ENCODE measurements at regions not wholly inside any gene's neighbourhood (a gene's known extent, or its start where the extent isn't known, plus 50 kb on each side); places are given as distances from the start of the nearest gene placed in this dataset.

DNA sequence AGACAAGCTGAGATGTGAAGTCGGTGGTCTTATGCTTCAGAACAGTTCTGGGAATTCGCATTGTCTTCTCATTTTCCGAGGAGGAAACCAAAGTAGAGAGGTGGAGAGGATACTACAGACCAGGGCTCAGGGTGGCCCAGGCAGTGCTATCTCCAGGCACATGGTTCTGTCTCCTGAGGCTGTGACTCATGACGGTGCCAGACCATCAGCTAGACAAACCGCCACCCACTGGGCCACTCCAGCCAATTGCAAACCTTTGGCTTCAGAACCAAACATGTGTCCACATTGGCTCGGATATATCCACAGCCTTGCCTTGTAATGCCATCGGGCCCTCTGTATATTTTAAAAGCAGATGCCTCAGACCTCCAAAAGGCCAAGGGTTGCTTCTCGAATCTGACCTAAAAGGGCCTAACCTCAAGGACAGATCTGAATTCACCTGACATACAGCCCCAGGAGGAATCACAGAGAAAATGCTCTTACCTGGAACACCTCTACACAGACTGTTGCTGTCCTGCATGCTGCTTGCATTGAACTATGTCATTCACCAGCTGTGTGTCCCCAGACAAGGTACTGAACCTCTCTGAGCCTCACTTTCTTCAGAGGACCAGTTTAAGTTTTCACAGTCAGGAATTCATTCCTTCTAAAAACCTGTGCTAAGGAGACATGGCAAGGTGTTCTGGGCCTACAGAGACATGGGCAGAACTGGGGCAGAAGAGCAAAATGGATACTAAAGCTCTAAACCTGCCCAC, 224.9 kb upstream of the JUN start:
- DNase-seq (ENCODE audit: low read depth), result no peak
- H3K4me3 ChIP-seq (ENCODE audit: low read depth, low read length), result no peak overlapping the region
- TF ChIP-seq CTCF (IDR thresholded peaks at IDR 0.05; ENCODE audit: low read depth, low read length) (no peak), MYC (IDR thresholded peaks at IDR 0.05; ENCODE audit: low read depth, low read length) (no peak), POLR2A (IDR thresholded peaks at IDR 0.05; ENCODE audit: extremely low read depth, insufficient read length) (no peak)
- TF ChIP-seq, protein P1, sequence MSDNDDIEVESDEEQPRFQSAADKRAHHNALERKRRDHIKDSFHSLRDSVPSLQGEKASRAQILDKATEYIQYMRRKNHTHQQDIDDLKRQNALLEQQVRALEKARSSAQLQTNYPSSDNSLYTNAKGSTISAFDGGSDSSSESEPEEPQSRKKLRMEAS (IDR thresholded peaks at IDR 0.05; ENCODE audit: low read depth, low read length), result no peak

- no peak for DNase-seq (ENCODE audit: low read depth)
- H3K4me3 ChIP-seq (ENCODE audit: low read depth, low read length), result no peak overlapping the region
- no peak for TF ChIP-seq CTCF (IDR thresholded peaks at IDR 0.05; ENCODE audit: low read depth, low read length)
- TF ChIP-seq MYC (IDR thresholded peaks at IDR 0.05; ENCODE audit: low read depth, low read length), result no peak
- no peak for TF ChIP-seq POLR2A (IDR thresholded peaks at IDR 0.05; ENCODE audit: extremely low read depth, insufficient read length)
- TF ChIP-seq, protein P1 (IDR thresholded peaks at IDR 0.05; ENCODE audit: low read depth, low read length), result no peak
Measured at GRCh38 chr1:59011663-59012062, 227.8 kb upstream of the JUN start.

DNA sequence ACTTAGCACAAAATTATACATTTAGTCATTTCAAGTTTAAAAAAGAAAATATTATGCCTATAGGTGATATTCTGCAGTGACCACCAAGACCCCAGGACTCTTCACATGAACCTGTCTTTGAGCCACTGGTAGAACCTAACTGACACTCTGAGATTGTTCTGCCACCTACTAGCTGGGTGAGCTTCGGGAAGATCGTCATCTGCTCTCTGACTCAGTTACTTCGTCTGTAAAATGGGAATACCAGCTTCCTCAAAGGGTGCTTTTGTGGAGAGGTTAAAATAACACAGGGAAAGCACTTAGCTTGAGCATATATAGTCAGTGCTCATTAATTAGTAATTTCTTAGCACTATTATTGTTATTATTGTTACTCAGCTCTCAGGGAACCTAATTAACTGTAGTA, 228.5 kb upstream of the JUN start:
- no peak overlapping the region for H3K4me3 ChIP-seq (ENCODE audit: low read depth, low read length)
- no peak for DNase-seq (ENCODE audit: low read depth)
- TF ChIP-seq, protein P1 (IDR thresholded peaks at IDR 0.05; ENCODE audit: low read depth, low read length), result no peak
- TF ChIP-seq POLR2A (IDR thresholded peaks at IDR 0.05; ENCODE audit: extremely low read depth, insufficient read length), result no peak
- TF ChIP-seq CTCF (IDR thresholded peaks at IDR 0.05; ENCODE audit: low read depth, low read length), result no peak
- TF ChIP-seq MYC (IDR thresholded peaks at IDR 0.05; ENCODE audit: low read depth, low read length), result no peak

- no peak overlapping the region for H3K4me3 ChIP-seq (ENCODE audit: low read depth, low read length)
- DNase-seq (ENCODE audit: low read depth), result no peak
Measured at GRCh38 chr1:59013276-59013927, 229.6 kb upstream of the JUN start.

GRCh38 chr1:59013928-59014279, 230.1 kb upstream of the JUN start:
- TF ChIP-seq, protein P1 (IDR thresholded peaks at IDR 0.05; ENCODE audit: low read depth, low read length), result no peak
- TF ChIP-seq MYC (IDR thresholded peaks at IDR 0.05; ENCODE audit: low read depth, low read length), result no peak
- TF ChIP-seq POLR2A (IDR thresholded peaks at IDR 0.05; ENCODE audit: extremely low read depth, insufficient read length), result no peak
- TF ChIP-seq CTCF (IDR thresholded peaks at IDR 0.05; ENCODE audit: low read depth, low read length), result no peak
- no peak overlapping the region for H3K4me3 ChIP-seq (ENCODE audit: low read depth, low read length)
- DNase-seq (ENCODE audit: low read depth), result no peak

More at GRCh38 chr1:59013276-59013927, 229.6 kb upstream of the JUN start:
- TF ChIP-seq CTCF (IDR thresholded peaks at IDR 0.05; ENCODE audit: low read depth, low read length), result no peak
- TF ChIP-seq MYC (IDR thresholded peaks at IDR 0.05; ENCODE audit: low read depth, low read length), result no peak
- TF ChIP-seq, protein P1 (IDR thresholded peaks at IDR 0.05; ENCODE audit: low read depth, low read length), result no peak
- no peak for TF ChIP-seq POLR2A (IDR thresholded peaks at IDR 0.05; ENCODE audit: extremely low read depth, insufficient read length)

All from NB4 (cell line).